HEK293 (cell line): ENCODE measurements at regions not wholly inside any gene's neighbourhood (a gene's known extent, or its start where the extent isn't known, plus 50 kb on each side); places are given as distances from the start of the nearest gene placed in this dataset.
"Not testable (repeated sequence)": the region's sequence is repeated elsewhere in the genome, so short reads cannot be mapped to it uniquely, and the experiment has no call there.

ENCODE experiments used
- FEZF1 ChIP-seq: fragments of 450-650 bp; formaldehyde crosslinking; IDR thresholded peaks from 2 replicates; pipeline ENCODE4 v1.5.1; 2016; ENCODE audit warnings: missing biosample characterization, missing genetic modification characterization
- ZNF350 ChIP-seq: fragments of 450-650 bp; formaldehyde crosslinking; IDR thresholded peaks from 2 replicates; pipeline ENCODE4 v1.5.0; 2017; ENCODE audit warnings: missing biosample characterization, mild to moderate bottlenecking, missing genetic modification characterization
- ZNF404 ChIP-seq: fragments of 450-650 bp; formaldehyde crosslinking; IDR thresholded peaks from 2 replicates; pipeline ENCODE4 v1.5.1; 2017; ENCODE audit warnings: missing biosample characterization, missing genetic modification characterization
- ZNF777 ChIP-seq: fragments of 450-650 bp; formaldehyde crosslinking; IDR thresholded peaks from 2 replicates; pipeline ENCODE4 v1.5.1; 2017; ENCODE audit warnings: missing biosample characterization, missing genetic modification characterization, borderline replicate concordance
- TF ChIP-seq, protein P1 (sequence below): fragments of 450-650 bp; formaldehyde crosslinking; IDR thresholded peaks from 2 replicates; pipeline ENCODE4 v1.5.1; 2016; ENCODE audit warnings: missing biosample characterization, missing genetic modification characterization
- TF ChIP-seq, protein P2 (sequence below): fragments of 450-650 bp; formaldehyde crosslinking; IDR thresholded peaks from 2 replicates; pipeline ENCODE4 v1.5.1; 2016; ENCODE audit warnings: missing biosample characterization, missing genetic modification characterization
- TF ChIP-seq, protein P3 (sequence below): fragments of 450-650 bp; formaldehyde crosslinking; IDR thresholded peaks from 2 replicates; pipeline ENCODE4 v1.5.1; 2016; ENCODE audit warnings: missing biosample characterization, missing genetic modification characterization
- TF ChIP-seq, protein P4 (sequence below): fragments of 450-650 bp; formaldehyde crosslinking; IDR thresholded peaks from 2 replicates; pipeline ENCODE4 v1.5.1; 2016; ENCODE audit warnings: missing biosample characterization, missing genetic modification characterization

DNA sequence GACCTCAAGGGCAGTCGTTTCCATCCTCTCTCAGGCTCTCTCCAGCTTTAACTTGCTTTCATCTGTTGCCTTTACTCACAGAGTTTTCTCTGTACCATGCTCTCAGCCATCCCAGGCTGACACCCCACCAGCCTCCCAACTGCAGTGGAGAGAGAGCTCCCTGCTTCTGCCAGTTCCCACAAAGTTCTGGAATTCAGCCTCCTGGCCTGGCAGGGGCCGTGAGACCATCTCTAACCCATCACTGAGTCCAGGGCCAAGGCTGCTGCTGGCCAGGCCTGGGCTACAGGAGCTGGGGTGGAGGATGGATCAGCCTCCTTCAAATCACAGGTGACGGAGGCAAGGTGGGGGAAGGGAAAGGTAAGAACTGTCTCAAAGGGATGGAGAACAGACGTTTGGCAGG lies 314.9 kb downstream of the ADGRD1 start:
- TF ChIP-seq, protein P1, sequence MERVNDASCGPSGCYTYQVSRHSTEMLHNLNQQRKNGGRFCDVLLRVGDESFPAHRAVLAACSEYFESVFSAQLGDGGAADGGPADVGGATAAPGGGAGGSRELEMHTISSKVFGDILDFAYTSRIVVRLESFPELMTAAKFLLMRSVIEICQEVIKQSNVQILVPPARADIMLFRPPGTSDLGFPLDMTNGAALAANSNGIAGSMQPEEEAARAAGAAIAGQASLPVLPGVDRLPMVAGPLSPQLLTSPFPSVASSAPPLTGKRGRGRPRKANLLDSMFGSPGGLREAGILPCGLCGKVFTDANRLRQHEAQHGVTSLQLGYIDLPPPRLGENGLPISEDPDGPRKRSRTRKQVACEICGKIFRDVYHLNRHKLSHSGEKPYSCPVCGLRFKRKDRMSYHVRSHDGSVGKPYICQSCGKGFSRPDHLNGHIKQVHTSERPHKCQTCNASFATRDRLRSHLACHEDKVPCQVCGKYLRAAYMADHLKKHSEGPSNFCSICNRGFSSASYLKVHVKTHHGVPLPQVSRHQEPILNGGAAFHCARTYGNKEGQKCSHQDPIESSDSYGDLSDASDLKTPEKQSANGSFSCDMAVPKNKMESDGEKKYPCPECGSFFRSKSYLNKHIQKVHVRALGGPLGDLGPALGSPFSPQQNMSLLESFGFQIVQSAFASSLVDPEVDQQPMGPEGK = not testable (repeated sequence)
- TF ChIP-seq, protein P2, sequence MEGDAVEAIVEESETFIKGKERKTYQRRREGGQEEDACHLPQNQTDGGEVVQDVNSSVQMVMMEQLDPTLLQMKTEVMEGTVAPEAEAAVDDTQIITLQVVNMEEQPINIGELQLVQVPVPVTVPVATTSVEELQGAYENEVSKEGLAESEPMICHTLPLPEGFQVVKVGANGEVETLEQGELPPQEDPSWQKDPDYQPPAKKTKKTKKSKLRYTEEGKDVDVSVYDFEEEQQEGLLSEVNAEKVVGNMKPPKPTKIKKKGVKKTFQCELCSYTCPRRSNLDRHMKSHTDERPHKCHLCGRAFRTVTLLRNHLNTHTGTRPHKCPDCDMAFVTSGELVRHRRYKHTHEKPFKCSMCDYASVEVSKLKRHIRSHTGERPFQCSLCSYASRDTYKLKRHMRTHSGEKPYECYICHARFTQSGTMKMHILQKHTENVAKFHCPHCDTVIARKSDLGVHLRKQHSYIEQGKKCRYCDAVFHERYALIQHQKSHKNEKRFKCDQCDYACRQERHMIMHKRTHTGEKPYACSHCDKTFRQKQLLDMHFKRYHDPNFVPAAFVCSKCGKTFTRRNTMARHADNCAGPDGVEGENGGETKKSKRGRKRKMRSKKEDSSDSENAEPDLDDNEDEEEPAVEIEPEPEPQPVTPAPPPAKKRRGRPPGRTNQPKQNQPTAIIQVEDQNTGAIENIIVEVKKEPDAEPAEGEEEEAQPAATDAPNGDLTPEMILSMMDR (tag by site-specific recombination) = not testable (repeated sequence)
- not testable (repeated sequence) for TF ChIP-seq ZNF350; ZNF777 (tag by site-specific recombination); FEZF1; ZNF404
- TF ChIP-seq, protein P3, sequence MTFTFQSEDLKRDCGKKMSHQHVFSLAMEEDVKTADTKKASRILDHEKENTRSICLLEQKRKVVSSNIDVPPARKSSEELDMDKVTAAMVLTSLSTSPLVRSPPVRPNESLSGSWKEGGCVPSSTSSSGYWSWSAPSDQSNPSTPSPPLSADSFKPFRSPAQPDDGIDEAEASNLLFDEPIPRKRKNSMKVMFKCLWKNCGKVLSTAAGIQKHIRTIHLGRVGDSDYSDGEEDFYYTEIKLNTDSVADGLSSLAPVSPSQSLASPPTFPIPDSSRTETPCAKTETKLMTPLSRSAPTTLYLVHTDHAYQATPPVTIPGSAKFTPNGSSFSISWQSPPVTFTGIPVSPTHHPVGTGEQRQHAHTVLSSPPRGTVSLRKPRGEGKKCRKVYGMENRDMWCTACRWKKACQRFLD (tag by site-specific recombination) = not testable (repeated sequence)
- TF ChIP-seq, protein P4, sequence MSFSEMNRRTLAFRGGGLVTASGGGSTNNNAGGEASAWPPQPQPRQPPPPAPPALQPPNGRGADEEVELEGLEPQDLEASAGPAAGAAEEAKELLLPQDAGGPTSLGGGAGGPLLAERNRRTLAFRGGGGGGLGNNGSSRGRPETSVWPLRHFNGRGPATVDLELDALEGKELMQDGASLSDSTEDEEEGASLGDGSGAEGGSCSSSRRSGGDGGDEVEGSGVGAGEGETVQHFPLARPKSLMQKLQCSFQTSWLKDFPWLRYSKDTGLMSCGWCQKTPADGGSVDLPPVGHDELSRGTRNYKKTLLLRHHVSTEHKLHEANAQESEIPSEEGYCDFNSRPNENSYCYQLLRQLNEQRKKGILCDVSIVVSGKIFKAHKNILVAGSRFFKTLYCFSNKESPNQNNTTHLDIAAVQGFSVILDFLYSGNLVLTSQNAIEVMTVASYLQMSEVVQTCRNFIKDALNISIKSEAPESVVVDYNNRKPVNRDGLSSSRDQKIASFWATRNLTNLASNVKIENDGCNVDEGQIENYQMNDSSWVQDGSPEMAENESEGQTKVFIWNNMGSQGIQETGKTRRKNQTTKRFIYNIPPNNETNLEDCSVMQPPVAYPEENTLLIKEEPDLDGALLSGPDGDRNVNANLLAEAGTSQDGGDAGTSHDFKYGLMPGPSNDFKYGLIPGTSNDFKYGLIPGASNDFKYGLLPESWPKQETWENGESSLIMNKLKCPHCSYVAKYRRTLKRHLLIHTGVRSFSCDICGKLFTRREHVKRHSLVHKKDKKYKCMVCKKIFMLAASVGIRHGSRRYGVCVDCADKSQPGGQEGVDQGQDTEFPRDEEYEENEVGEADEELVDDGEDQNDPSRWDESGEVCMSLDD = not testable (repeated sequence)
